DOHH2 (cell line): ENCODE measurements at regions not wholly inside any gene's neighbourhood (a gene's known extent, or its start where the extent isn't known, plus 50 kb on each side); places are given as distances from the start of the nearest gene placed in this dataset.

Source experiments
- H3F3A ChIP-seq: fragments of 200-600 bp; sonication (generic), shearing (Covaris generic); 2 replicates; pipeline ENCODE4 v1.6.0; 2016; ENCODE audit warnings: antibody characterized with exemption, mild to moderate bottlenecking; ENCODE audit not compliant: control insufficient read depth, insufficient read depth
- H3K27ac ChIP-seq: fragments of 200-600 bp; sonication (generic); 2 replicates; pipeline ENCODE4 v1.5.1; 2014; ENCODE audit warnings: low read depth, mild to moderate bottlenecking, low read length, moderate library complexity
- H3K27me3 ChIP-seq: fragments of 200-600 bp; sonication (generic); 2 replicates; pipeline ENCODE4 v1.6.1; 2014; ENCODE audit warnings: mild to moderate bottlenecking, low read length, mixed read lengths; ENCODE audit not compliant: control insufficient read depth
- H3K36me3 ChIP-seq: fragments of 200-600 bp; sonication (generic); 2 replicates; pipeline ENCODE4 v1.6.1; 2014; ENCODE audit warnings: mild to moderate bottlenecking, low read length, moderate library complexity, mixed read lengths; ENCODE audit not compliant: control insufficient read depth
- H3K4me1 ChIP-seq: fragments of 200-600 bp; sonication (generic); 2 replicates; pipeline ENCODE4 v1.6.1; 2014; ENCODE audit warnings: mild to moderate bottlenecking, low read length, mixed read lengths; ENCODE audit not compliant: control insufficient read depth
- H3K4me2 ChIP-seq: fragments of 200-600 bp; sonication (generic); 2 replicates; pipeline ENCODE4 v1.6.0; 2014; ENCODE audit warnings: mild to moderate bottlenecking, low read length, moderate library complexity
- H3K4me3 ChIP-seq: fragments of 200-600 bp; sonication (generic); 2 replicates; pipeline ENCODE4 v1.5.1; 2014; ENCODE audit warnings: mild to moderate bottlenecking, low read length, mixed read lengths
- H3K79me2 ChIP-seq: fragments of 200-600 bp; sonication (generic); 2 replicates; pipeline ENCODE4 v1.6.1; 2014; ENCODE audit warnings: mild to moderate bottlenecking, low read length, mixed read lengths; ENCODE audit not compliant: control insufficient read depth
- H3K9me2 ChIP-seq: fragments of 200-600 bp; sonication (generic); replicated peaks from 2 replicates; pipeline ENCODE4 v1.6.1; 2014; ENCODE audit warnings: mild to moderate bottlenecking, low read length, mixed read lengths; ENCODE audit not compliant: control insufficient read depth
- H3K9me3 ChIP-seq: fragments of 200-600 bp; sonication (generic); 2 replicates; pipeline ENCODE4 v1.6.1; 2014; ENCODE audit warnings: antibody characterized with exemption, low read length, mixed read lengths; ENCODE audit not compliant: control insufficient read depth, insufficient read depth
- H4K20me1 ChIP-seq: fragments of 200-600 bp; sonication (generic); 2 replicates; pipeline ENCODE4 v1.6.0; 2014; ENCODE audit warnings: low read depth, mild to moderate bottlenecking, antibody characterized with exemption, low read length, moderate library complexity; ENCODE audit not compliant: control insufficient read depth, insufficient read depth
- EZH2phosphoT487 ChIP-seq: fragments of 200-600 bp; sonication (generic); IDR thresholded peaks from 2 replicates; pipeline ENCODE4 v1.6.1; 2017; ENCODE audit warnings: borderline replicate concordance, mild to moderate bottlenecking, antibody characterized with exemption, low read length, moderate library complexity, mixed read lengths
- TF ChIP-seq, protein P1 (sequence below): fragments of 200-600 bp; sonication (generic); IDR thresholded peaks from one replicate; pipeline ENCODE4 v1.5.1; 2014; ENCODE audit warnings: antibody characterized with exemption, mild to moderate bottlenecking, low read depth, low read length; ENCODE audit not compliant: poor library complexity, severe bottlenecking

DNA sequence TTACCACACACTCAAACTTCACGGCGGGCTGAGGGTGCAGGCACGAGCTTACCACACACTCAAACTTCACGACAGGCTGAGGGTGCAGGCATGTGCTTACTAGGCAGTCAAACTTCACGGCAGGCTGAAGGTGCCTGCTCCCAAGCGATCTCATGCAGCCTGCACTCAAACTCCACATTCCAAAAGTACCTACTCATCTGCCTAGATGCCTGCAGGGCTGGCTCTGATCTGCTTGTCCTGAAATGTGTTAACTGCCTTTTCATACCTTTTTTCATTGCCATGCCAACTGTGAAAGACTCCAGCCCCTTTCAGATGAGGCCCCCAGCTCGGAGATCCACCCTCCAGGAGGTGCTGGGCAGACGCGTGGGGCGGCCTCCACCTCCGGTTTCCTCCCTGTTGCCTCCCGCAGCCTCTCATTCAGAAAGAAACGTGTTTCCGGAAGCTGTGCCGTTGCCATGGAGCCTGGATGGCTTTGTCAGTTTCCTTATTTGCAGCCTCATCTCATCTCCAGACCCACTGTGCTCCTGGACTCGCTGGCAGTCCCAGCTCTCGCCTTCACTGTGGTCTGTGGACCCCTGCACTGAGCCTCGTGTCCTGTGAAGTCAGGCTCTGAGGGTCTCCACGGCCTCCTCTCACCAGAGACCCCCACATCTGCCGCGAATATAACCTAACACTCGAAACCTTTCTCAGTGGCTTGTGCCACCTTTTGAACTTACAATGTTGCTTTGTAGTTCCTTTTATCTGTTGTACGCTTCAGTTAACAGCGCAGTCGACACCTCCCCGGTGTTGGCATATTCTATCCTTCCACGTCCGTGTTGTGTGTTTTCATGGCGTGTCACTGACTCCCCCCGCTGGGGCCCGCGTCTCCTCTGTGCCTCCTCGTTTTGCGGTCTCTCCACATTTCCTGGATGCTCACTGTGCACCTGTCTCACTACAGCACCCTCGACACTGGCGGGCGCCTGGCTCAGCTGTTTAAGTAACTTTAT, 106.1 kb upstream of the ALKAL2 start:
- Histone ChIP-seq H3K9me3 (peaks cover 12% of the 10 kb centered on the region; the same call in 1 of the 2 replicates), H3K79me2 (no peaks in the 10 kb centered on the region), H3K4me3 (no peak overlapping the region), H3K27me3 (no peaks in the 10 kb centered on the region), H3F3A (no peaks in the 10 kb centered on the region), H3K9me2 (no peaks in the 10 kb centered on the region), H3K27ac (no peak overlapping the region), H4K20me1 (no peaks in the 10 kb centered on the region), H3K36me3 (no peaks in the 10 kb centered on the region), H3K4me2 (no peak overlapping the region), H3K4me1 (no peaks in the 10 kb centered on the region)
- no peak for TF ChIP-seq EZH2phosphoT487
- TF ChIP-seq, protein P1, sequence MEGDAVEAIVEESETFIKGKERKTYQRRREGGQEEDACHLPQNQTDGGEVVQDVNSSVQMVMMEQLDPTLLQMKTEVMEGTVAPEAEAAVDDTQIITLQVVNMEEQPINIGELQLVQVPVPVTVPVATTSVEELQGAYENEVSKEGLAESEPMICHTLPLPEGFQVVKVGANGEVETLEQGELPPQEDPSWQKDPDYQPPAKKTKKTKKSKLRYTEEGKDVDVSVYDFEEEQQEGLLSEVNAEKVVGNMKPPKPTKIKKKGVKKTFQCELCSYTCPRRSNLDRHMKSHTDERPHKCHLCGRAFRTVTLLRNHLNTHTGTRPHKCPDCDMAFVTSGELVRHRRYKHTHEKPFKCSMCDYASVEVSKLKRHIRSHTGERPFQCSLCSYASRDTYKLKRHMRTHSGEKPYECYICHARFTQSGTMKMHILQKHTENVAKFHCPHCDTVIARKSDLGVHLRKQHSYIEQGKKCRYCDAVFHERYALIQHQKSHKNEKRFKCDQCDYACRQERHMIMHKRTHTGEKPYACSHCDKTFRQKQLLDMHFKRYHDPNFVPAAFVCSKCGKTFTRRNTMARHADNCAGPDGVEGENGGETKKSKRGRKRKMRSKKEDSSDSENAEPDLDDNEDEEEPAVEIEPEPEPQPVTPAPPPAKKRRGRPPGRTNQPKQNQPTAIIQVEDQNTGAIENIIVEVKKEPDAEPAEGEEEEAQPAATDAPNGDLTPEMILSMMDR: no peak

DNA sequence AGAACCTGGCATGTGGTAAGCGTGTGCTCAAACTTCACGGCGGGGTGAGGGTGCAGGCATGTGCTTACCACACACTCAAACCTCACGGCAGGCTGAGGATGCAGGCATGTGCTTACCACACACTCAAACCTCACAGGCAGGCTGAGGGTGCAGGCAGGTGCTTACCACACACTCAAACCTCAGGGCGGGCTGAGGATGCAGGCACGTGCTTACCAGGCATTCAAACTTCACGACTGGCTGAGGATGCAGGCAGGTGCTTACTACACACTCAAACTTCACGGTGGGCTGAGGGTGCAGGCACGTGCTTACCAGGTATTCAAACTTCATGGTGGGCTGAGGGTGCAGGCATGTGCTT, 105.0 kb upstream of the ALKAL2 start:
- Histone ChIP-seq H3K27me3 (no peaks in the 10 kb centered on the region), H3K4me2 (no peak overlapping the region), H3K9me2 (no peaks in the 10 kb centered on the region), H3F3A (no peaks in the 10 kb centered on the region), H3K79me2 (no peaks in the 10 kb centered on the region), H3K4me3 (no peak overlapping the region), H3K36me3 (no peaks in the 10 kb centered on the region), H3K4me1 (no peaks in the 10 kb centered on the region), H3K27ac (no peak overlapping the region), H4K20me1 (no peaks in the 10 kb centered on the region), H3K9me3 (peaks cover 12% of the 10 kb centered on the region; the same call in 1 of the 2 replicates)
- TF ChIP-seq, protein P1: no peak
- no peak for TF ChIP-seq EZH2phosphoT487

DNA sequence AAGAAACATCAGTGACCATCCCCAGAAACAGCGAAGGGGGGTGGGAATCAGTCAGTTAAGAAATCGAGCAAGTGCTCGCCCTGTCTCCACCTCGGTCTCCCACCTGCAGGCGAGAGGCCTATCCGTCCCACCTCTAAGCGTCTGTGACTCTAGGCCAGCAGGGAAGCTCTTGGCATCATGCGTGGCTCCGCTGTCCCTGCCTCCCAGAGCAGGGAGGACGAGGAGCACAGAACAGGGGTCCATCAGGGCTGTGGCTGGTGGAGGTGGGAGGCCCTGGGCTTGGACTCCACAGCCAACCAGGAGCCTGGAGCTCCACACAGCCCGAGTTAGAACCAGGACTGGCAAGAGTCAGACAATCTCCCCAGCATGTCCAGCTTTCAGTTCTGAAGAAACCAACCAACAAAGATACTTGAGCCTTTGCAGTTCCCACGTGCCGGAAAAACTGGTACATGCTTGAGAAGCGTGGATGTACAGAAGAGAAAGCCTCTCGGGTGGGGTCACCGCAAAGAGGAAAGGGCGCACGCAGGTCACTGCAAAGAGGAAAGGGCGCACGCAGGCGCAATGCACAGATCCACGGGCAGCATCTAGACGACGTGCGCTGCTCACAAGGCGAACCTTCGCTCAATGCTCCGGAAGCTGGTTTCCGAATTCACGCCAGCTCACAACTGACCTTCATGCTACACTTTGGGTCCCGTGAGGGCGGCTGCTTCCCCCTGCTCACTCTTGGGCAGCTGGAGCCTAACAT, 104.5 kb upstream of the ALKAL2 start:
- Histone ChIP-seq H3F3A (no peaks in the 10 kb centered on the region), H3K79me2 (no peaks in the 10 kb centered on the region), H3K9me2 (no peaks in the 10 kb centered on the region), H3K36me3 (no peaks in the 10 kb centered on the region), H3K9me3 (peaks cover 12% of the 10 kb centered on the region; the same call in 1 of the 2 replicates), H4K20me1 (no peaks in the 10 kb centered on the region), H3K4me1 (no peaks in the 10 kb centered on the region), H3K4me3 (no peak overlapping the region), H3K27ac (no peak overlapping the region), H3K4me2 (no peak overlapping the region), H3K27me3 (no peaks in the 10 kb centered on the region)
- no peak for TF ChIP-seq EZH2phosphoT487
- TF ChIP-seq, protein P1: no peak
